Urinary bladder (tissue), 3 donors: ENCODE measurements at regions not wholly inside any gene's neighbourhood (a gene's known extent, or its start where the extent isn't known, plus 50 kb on each side); places are given as distances from the start of the nearest gene placed in this dataset.

Experiments
- DNase-seq: peaks from one replicate; pipeline ENCODE4 v3.0.0-alpha.2; 2015; ENCODE audit errors: extremely low spot score
- H3K27ac ChIP-seq: one replicate; pipeline ENCODE4 v1.5.1; 2013; ENCODE audit warnings: low read depth, mild to moderate bottlenecking, moderate library complexity
- H3K36me3 ChIP-seq: one replicate; pipeline ENCODE4 v1.6.1; 2013; ENCODE audit warnings: mild to moderate bottlenecking, moderate library complexity; ENCODE audit not compliant: insufficient read depth
- H3K4me1 ChIP-seq: one replicate; pipeline ENCODE4 v1.6.1; 2013; ENCODE audit warnings: mild to moderate bottlenecking, moderate library complexity; ENCODE audit not compliant: insufficient read depth
- H3K4me3 ChIP-seq: one replicate; pipeline ENCODE4 v1.5.1; 2013; ENCODE audit warnings: low read depth, low read length
- WGBS: extraction: QIAGEN DNeasy Blood & Tissue Kit; methylation state at CpG from one replicate; pipeline ENCODE4 v1.1.7; 2013; 5-methylcytosine and 5-hydroxymethylcytosine counted together
- donor health status: healthy with polysubstance abuse.
- donor health status: healthy.

- WGBS: 97% methylated on average over 4 of the region's 4 CpGs
- H3K4me3 ChIP-seq: no peak overlapping the region
- no peaks in the 10 kb centered on the region for H3K4me1 ChIP-seq
- no peak for DNase-seq
- no peak overlapping the region for H3K27ac ChIP-seq
- H3K36me3 ChIP-seq: no peaks in the 10 kb centered on the region
These were observed 97.2 kb downstream of the VEGFA start for GRCh38 chr6:43867246-43867645.

- DNase-seq: no peak
- 56% methylated on average over 12 of the region's 12 CpGs for WGBS
- H3K27ac ChIP-seq: no peak overlapping the region
- no peaks in the 10 kb centered on the region for H3K4me1 ChIP-seq
- H3K4me3 ChIP-seq: no peak overlapping the region
- no peaks in the 10 kb centered on the region for H3K36me3 ChIP-seq
These were observed 96.1 kb downstream of the VEGFA start for GRCh38 chr6:43865932-43866645.

- Histone ChIP-seq H3K4me1 (no peaks in the 10 kb centered on the region), H3K27ac (no peak overlapping the region), H3K4me3 (no peak overlapping the region), H3K36me3 (no peaks in the 10 kb centered on the region)
- 94% methylated on average over 4 of the region's 4 CpGs for WGBS
- no peak for DNase-seq
These were observed 95.1 kb downstream of the VEGFA start for GRCh38 chr6:43865086-43865485.

GRCh38 chr6:43862925-43863324, 92.9 kb downstream of the VEGFA start:
- H3K36me3 ChIP-seq: no peaks in the 10 kb centered on the region
- H3K4me3 ChIP-seq: no peak overlapping the region
- H3K4me1 ChIP-seq: no peaks in the 10 kb centered on the region
- WGBS: 86% methylated on average over 2 of the region's 2 CpGs
- H3K27ac ChIP-seq: no peak overlapping the region
- no peak for DNase-seq

GRCh38 chr6:43861212-43861894, 91.3 kb downstream of the VEGFA start:
- Histone ChIP-seq H3K36me3 (no peaks in the 10 kb centered on the region), H3K4me3 (no peak overlapping the region), H3K27ac (no peak overlapping the region), H3K4me1 (no peaks in the 10 kb centered on the region)
- WGBS: 89% methylated on average over 14 of the region's 14 CpGs
- DNase-seq: no peak

- DNase-seq: no peak
- Histone ChIP-seq H3K4me1 (peaks cover 2% of the 10 kb centered on the region), H3K4me3 (no peak overlapping the region), H3K27ac (no peak overlapping the region), H3K36me3 (no peaks in the 10 kb centered on the region)
- 71% methylated on average over 7 of the region's 7 CpGs for WGBS
These were observed 90.3 kb downstream of the VEGFA start for GRCh38 chr6:43860285-43860684.

- H3K4me1 ChIP-seq: peaks cover 2% of the 10 kb centered on the region
- no peak for DNase-seq
- H3K27ac ChIP-seq: no peak overlapping the region
- H3K4me3 ChIP-seq: no peak overlapping the region
- no peaks in the 10 kb centered on the region for H3K36me3 ChIP-seq
- WGBS: 96% methylated on average over 9 of the region's 9 CpGs
These were observed 89.2 kb downstream of the VEGFA start for GRCh38 chr6:43859213-43859612.

- H3K4me1 ChIP-seq: peaks cover 2% of the 10 kb centered on the region
- WGBS: 93% methylated on average over 11 of the region's 11 CpGs
- H3K36me3 ChIP-seq: no peaks in the 10 kb centered on the region
- H3K4me3 ChIP-seq: no peak overlapping the region
- DNase-seq: no peak
- no peak overlapping the region for H3K27ac ChIP-seq
These were observed 88.4 kb downstream of the VEGFA start for GRCh38 chr6:43858161-43859153.

- Histone ChIP-seq H3K4me1 (peaks cover 2% of the 10 kb centered on the region), H3K4me3 (no peak overlapping the region), H3K27ac (no peak overlapping the region), H3K36me3 (no peaks in the 10 kb centered on the region)
- no peak for DNase-seq
- WGBS: 78% methylated on average over 6 of the region's 6 CpGs
These were observed 86.2 kb downstream of the VEGFA start for GRCh38 chr6:43856005-43856765.

GRCh38 chr6:43855247-43855646, 85.2 kb downstream of the VEGFA start:
- Histone ChIP-seq H3K4me3 (no peak overlapping the region), H3K36me3 (no peaks in the 10 kb centered on the region), H3K4me1 (peaks cover 2% of the 10 kb centered on the region), H3K27ac (no peak overlapping the region)
- 86% methylated on average over 6 of the region's 6 CpGs for WGBS
- DNase-seq: no peak

GRCh38 chr6:43853066-43853650, 83.1 kb downstream of the VEGFA start:
- WGBS: 93% methylated on average over 5 of the region's 5 CpGs
- Histone ChIP-seq H3K4me3 (no peak overlapping the region), H3K4me1 (peaks cover 2% of the 10 kb centered on the region), H3K27ac (no peak overlapping the region), H3K36me3 (no peaks in the 10 kb centered on the region)
- no peak for DNase-seq

- no peak overlapping the region for H3K27ac ChIP-seq
- no peak overlapping the region for H3K4me3 ChIP-seq
- H3K4me1 ChIP-seq: peaks cover 2% of the 10 kb centered on the region
- no peak for DNase-seq
- H3K36me3 ChIP-seq: no peaks in the 10 kb centered on the region
- 96% methylated on average over 4 of the region's 4 CpGs for WGBS
These were observed 82.4 kb downstream of the VEGFA start for GRCh38 chr6:43852350-43852864.
